GM20000 (cell line): ENCODE measurements at regions not wholly inside any gene's neighbourhood (a gene's known extent, or its start where the extent isn't known, plus 50 kb on each side); places are given as distances from the start of the nearest gene placed in this dataset.

Source experiments
- DNase-seq: peaks from one replicate; pipeline ENCODE4 v3.0.0; 2012; ENCODE audit warnings: low spot score
- CTCF ChIP-seq: IDR thresholded peaks from 2 replicates; pipeline ENCODE4 v1.5.1; 2012; ENCODE audit warnings: mild to moderate bottlenecking, control low read depth; ENCODE audit errors: extremely low read depth, missing control alignments

DNA sequence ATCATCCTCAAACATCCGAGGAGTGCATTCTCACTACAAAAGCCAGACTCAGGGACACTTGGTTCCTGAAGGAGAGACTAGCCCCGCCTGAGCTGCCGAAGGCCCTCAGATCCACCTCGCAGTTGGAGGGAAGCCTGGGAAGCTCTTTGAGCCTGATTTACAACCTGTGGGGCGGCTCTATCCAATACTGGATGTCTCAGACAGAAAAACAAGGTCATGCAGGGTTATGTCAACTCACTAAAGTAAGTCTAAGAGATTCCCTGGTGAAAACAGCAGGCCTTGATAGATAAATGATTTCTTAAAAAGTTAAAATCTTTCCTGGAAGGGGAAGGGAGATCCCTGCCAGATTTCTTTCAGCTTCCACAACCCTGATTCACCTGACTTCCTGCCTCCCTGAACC, 284.3 kb downstream of the CYP26B1 start:
- DNase-seq, result no peak
- no peak for TF ChIP-seq CTCF

GRCh38 chr2:71862921-71863320, 284.7 kb downstream of the CYP26B1 start:
- no peak for TF ChIP-seq CTCF
- DNase-seq, result no peak

DNA sequence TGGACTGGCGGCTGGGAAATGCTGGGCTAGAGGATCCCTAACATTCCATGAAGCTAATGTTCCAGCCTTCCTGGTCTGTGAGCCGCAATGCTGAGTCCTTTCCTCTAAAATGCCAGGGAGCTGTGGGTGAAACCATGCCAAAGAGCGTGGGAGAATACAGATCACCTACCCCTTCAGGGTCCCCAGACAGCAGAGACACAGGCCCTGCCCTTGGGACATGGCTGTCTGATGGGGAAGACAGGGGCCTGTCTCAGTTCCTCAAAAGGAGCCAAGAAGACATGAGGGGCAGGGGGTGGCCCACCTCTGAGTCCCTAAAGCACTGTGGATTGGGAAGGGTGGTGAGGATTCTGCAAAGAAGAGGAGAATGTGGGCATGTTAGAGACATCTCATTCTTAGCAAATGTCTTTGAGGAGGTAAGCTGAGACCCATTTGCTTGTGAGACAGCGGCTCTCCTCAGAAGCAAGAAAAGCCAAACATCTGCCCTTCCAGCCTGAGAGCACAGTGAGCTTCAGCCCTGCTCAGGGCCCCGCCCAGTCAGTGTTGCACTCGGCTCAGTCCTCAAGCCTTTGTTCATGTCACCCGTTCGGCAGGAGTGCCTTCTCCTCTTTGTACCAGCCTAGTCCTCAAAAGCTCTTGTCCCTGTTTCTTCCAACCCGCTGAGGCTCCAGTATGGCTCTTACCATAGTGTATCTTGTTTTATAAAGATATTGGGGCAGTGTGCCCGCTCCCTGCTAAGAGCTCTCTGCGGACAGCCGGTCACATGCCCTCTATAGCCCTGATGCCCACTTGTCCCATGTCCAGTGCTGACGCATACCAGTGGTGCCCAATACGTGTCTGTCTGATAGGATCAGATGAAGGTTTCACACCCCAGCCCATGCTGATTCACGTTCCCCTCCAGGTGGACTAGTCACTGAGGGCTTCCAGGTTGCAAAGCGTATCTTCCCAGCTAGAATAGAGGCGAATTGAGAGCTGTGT, 286.2 kb downstream of the CYP26B1 start:
- no peak for TF ChIP-seq CTCF
- no peak for DNase-seq

- DNase-seq, result no peak
- TF ChIP-seq CTCF, result no peak
Observed at GRCh38 chr2:71860381-71860926, 287.2 kb downstream of the CYP26B1 start.

DNA sequence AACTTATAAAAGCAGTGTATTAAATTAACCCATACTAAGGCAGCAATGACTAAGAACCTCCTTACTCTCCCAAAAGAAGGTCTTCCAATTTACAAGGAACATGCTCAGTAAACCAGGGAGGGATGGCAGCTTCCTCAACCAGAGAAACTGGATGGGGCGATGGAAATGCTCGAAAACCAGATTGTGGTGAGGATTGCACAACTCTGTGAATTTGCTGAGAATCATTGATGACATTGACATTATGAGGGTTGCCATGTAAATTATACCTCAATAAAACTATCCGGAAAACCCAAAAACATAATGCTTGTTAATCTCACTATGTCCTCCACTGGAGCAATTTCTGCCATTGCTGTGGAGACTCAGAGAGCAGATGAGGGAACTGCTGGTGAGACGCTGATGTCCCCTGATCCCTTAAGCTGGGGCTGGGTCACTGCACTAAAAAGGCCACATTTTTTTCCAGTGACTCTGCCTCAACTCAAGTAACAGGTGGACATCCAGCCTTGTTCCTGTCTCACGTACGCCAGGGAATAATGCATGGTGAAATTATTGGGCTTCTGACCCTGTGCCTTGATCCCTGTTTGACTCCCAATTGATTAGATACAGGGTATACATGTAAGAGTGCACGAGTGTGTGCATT, 288.3 kb downstream of the CYP26B1 start:
- DNase-seq, result no peak
- no peak for TF ChIP-seq CTCF

GRCh38 chr2:71858071-71858470, 289.6 kb downstream of the CYP26B1 start:
- DNase-seq, result no peak
- no peak for TF ChIP-seq CTCF

GRCh38 chr2:71857636-71858035, 290.0 kb downstream of the CYP26B1 start:
- no peak for TF ChIP-seq CTCF
- no peak for DNase-seq
